SK-N-SH (cell line): ENCODE measurements at regions not wholly inside any gene's neighbourhood (a gene's known extent, or its start where the extent isn't known, plus 50 kb on each side); places are given as distances from the start of the nearest gene placed in this dataset.

Experiments used
- CTCF ChIA-PET: fragments of 300-600, 350-600 bp; formaldehyde crosslinking; extraction: SDS; loops from one replicate; lab custom pipeline; 2021; lab: Yijun Ruan, JAX
- POLR2A ChIA-PET: fragments of 350-600 bp; sonication (Branson Sonifier 250); formaldehyde crosslinking; extraction: SDS; loops from one replicate; lab custom pipeline; 2020; ENCODE audit warnings: antibody characterized with exemption, inconsistent platforms; lab: Yijun Ruan, JAX
- DNase-seq: peaks from one replicate; pipeline ENCODE4 v3.0.0; 2012
- H2AFZ ChIP-seq: fragments of 200-600 bp; sonication (generic); 2 replicates; pipeline ENCODE4 v1.8.1; 2016; ENCODE audit warnings: antibody characterized with exemption, mild to moderate bottlenecking, low read depth
- H3F3A ChIP-seq: fragments of 200-600 bp; sonication (generic); replicated peaks from 2 replicates; pipeline ENCODE3; 2016; ENCODE audit warnings: antibody characterized with exemption, mild to moderate bottlenecking; ENCODE audit not compliant: insufficient read depth
- H3K27ac ChIP-seq, 2 experiments: fragments of 200-500 bp in 1 of 2; fragments of 200-600 bp in 1 of 2; sonication (Bioruptor generic) in 1 of 2; sonication (generic), shearing (Covaris generic) in 1 of 2; 2 replicates each; pipeline versions ENCODE4 v1.5.1 to v1.6.1; 2014 to 2016; ENCODE audit warnings: low read depth in 2 of 2, inconsistent platforms in 1 of 2, low read length in 1 of 2, mild to moderate bottlenecking in 1 of 2, mixed read lengths in 1 of 2
- H3K27me3 ChIP-seq: fragments of 200-600 bp; sonication (generic), shearing (Covaris generic); 2 replicates; pipeline ENCODE4 v1.6.1; 2016; ENCODE audit warnings: mixed run types; ENCODE audit not compliant: insufficient read depth
- H3K36me3 ChIP-seq, 2 experiments: fragments of 200-500 bp in 1 of 2; fragments of 200-600 bp in 1 of 2; sonication (Bioruptor generic) in 1 of 2; sonication (generic) in 1 of 2; replicated peaks in 1 of 2; 2 replicates each; pipeline versions ENCODE3 to v1.5.1; 2014 to 2016; ENCODE audit warnings: low read length in 1 of 2, mild to moderate bottlenecking in 1 of 2; ENCODE audit not compliant: insufficient read depth in 2 of 2, control insufficient read depth in 1 of 2
- H3K4me1 ChIP-seq, 2 experiments: fragments of 200-500 bp in 1 of 2; fragments of 200-600 bp in 1 of 2; sonication (Bioruptor generic) in 1 of 2; sonication (generic), shearing (Covaris generic) in 1 of 2; 2 replicates each; pipeline versions ENCODE4 v1.5.1 to v1.6.1; 2014 to 2016; ENCODE audit warnings: low read depth in 1 of 2, low read length in 1 of 2, mixed run types in 1 of 2; ENCODE audit not compliant: insufficient read depth in 2 of 2, control insufficient read depth in 1 of 2
- H3K4me2 ChIP-seq: fragments of 200-600 bp; sonication (generic), shearing (Covaris generic); 2 replicates; pipeline ENCODE4 v1.6.1; 2017; ENCODE audit warnings: mixed run types
- H3K4me3 ChIP-seq, 2 experiments: fragments of 200-500 bp in 1 of 2; fragments of 200-600 bp in 1 of 2; sonication (Bioruptor generic) in 1 of 2; sonication (generic), shearing (Covaris generic) in 1 of 2; 2 replicates each; pipeline versions ENCODE4 v1.5.1 to v1.8.1; 2014 to 2016; ENCODE audit warnings: low read depth in 2 of 2, inconsistent platforms in 1 of 2, low read length in 1 of 2, mild to moderate bottlenecking in 1 of 2, mixed read lengths in 1 of 2, moderate library complexity in 1 of 2
- H3K79me2 ChIP-seq: fragments of 200-600 bp; sonication (generic); 2 replicates; pipeline ENCODE4 v1.8.1; 2017; ENCODE audit warnings: mild to moderate bottlenecking; ENCODE audit not compliant: insufficient read depth
- H3K9ac ChIP-seq: fragments of 200-600 bp; sonication (generic); 2 replicates; pipeline ENCODE4 v1.6.1; 2017; ENCODE audit warnings: mixed run types
- H3K9me2 ChIP-seq: fragments of 200-600 bp; sonication (generic); 2 replicates; pipeline ENCODE4 v1.6.1; 2017; ENCODE audit warnings: mixed run types
- H3K9me3 ChIP-seq: fragments of 200-600 bp; sonication (generic); 2 replicates; pipeline ENCODE4 v1.6.1; 2017; ENCODE audit warnings: mixed run types, mild to moderate bottlenecking, moderate library complexity
- H4K20me1 ChIP-seq: fragments of 200-600 bp; sonication (generic); 2 replicates; pipeline ENCODE4 v1.6.1; 2017; ENCODE audit warnings: mild to moderate bottlenecking, mixed run types; ENCODE audit not compliant: insufficient read depth
- CTCF ChIP-seq: fragments of 200-600 bp; sonication (generic); IDR thresholded peaks from 2 replicates; pipeline ENCODE4 v1.6.1; 2017; ENCODE audit warnings: antibody characterized with exemption, mild to moderate bottlenecking, moderate library complexity
- EP300 ChIP-seq, 2 experiments: IDR thresholded peaks; 2 replicates each; pipeline versions ENCODE4 v1.4.0 to v1.6.1; 2012; ENCODE audit warnings: borderline replicate concordance in 1 of 2, low read depth in 1 of 2, low read length in 1 of 2
- FOXM1 ChIP-seq: IDR thresholded peaks from 2 replicates; pipeline ENCODE4 v1.4.0; 2012; ENCODE audit warnings: low read depth, mild to moderate bottlenecking
- JUND ChIP-seq: IDR thresholded peaks from 2 replicates; pipeline ENCODE4 v1.4.0; 2012
- MXI1 ChIP-seq: IDR thresholded peaks from 2 replicates; pipeline ENCODE4 v1.6.1; 2012; ENCODE audit warnings: mild to moderate bottlenecking, low read depth, low read length, improper control_type of control experiment
- NFIC ChIP-seq: IDR thresholded peaks from 2 replicates; pipeline ENCODE4 v1.4.0; 2012; ENCODE audit warnings: borderline replicate concordance
- NRF1 ChIP-seq: IDR thresholded peaks from 2 replicates; pipeline ENCODE4 v1.6.1; 2012; ENCODE audit warnings: low read depth, mild to moderate bottlenecking, low read length
- SMC3 ChIP-seq: IDR thresholded peaks from 2 replicates; pipeline ENCODE4 v1.6.1; 2012; ENCODE audit warnings: low read depth, low read length, improper control_type of control experiment
- TAF1 ChIP-seq: IDR thresholded peaks from 2 replicates; pipeline ENCODE4 v1.6.1; 2012; ENCODE audit warnings: low read depth, mild to moderate bottlenecking, low read length, moderate library complexity, borderline replicate concordance
- TCF12 ChIP-seq: IDR thresholded peaks from 2 replicates; pipeline ENCODE4 v1.4.0; 2012
- YY1 ChIP-seq: IDR thresholded peaks from 2 replicates; pipeline ENCODE4 v1.4.0; 2012; ENCODE audit warnings: low read depth, mild to moderate bottlenecking
- WGBS: methylation state at CpG from one replicate; pipeline ENCODE4 v1.1.6; 2017; ENCODE audit warnings: low lambda C conversion rate; 5-methylcytosine and 5-hydroxymethylcytosine counted together
- TF ChIP-seq, protein P1 (sequence below): IDR thresholded peaks from 2 replicates; pipeline ENCODE4 v1.6.1; 2012; ENCODE audit warnings: mild to moderate bottlenecking, low read depth, low read length, moderate library complexity
- TF ChIP-seq, protein P2 (sequence below): IDR thresholded peaks from 2 replicates; pipeline ENCODE4; 2012
- TF ChIP-seq, protein P3 (sequence below): IDR thresholded peaks from 2 replicates; pipeline ENCODE4 v1.4.0; 2012; ENCODE audit warnings: low read depth, borderline replicate concordance
- TF ChIP-seq, protein P4 (sequence below): fragments of 150-350 bp; IDR thresholded peaks from 2 replicates; pipeline ENCODE4 v1.6.1; 2016; ENCODE audit warnings: mild to moderate bottlenecking, low read depth, low read length

- 46% methylated on average over 3 of the region's 3 CpGs for WGBS
- no peak for TF ChIP-seq SMC3
- TF ChIP-seq, protein P1, sequence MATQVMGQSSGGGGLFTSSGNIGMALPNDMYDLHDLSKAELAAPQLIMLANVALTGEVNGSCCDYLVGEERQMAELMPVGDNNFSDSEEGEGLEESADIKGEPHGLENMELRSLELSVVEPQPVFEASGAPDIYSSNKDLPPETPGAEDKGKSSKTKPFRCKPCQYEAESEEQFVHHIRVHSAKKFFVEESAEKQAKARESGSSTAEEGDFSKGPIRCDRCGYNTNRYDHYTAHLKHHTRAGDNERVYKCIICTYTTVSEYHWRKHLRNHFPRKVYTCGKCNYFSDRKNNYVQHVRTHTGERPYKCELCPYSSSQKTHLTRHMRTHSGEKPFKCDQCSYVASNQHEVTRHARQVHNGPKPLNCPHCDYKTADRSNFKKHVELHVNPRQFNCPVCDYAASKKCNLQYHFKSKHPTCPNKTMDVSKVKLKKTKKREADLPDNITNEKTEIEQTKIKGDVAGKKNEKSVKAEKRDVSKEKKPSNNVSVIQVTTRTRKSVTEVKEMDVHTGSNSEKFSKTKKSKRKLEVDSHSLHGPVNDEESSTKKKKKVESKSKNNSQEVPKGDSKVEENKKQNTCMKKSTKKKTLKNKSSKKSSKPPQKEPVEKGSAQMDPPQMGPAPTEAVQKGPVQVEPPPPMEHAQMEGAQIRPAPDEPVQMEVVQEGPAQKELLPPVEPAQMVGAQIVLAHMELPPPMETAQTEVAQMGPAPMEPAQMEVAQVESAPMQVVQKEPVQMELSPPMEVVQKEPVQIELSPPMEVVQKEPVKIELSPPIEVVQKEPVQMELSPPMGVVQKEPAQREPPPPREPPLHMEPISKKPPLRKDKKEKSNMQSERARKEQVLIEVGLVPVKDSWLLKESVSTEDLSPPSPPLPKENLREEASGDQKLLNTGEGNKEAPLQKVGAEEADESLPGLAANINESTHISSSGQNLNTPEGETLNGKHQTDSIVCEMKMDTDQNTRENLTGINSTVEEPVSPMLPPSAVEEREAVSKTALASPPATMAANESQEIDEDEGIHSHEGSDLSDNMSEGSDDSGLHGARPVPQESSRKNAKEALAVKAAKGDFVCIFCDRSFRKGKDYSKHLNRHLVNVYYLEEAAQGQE = no peak
- TF ChIP-seq JUND = no peak
- no peak for TF ChIP-seq TCF12
- TF ChIP-seq EP300 (IDR thresholded peaks at IDR 0.05; ENCODE audit: borderline replicate concordance in 1 of 2, low read depth in 1 of 2, low read length in 1 of 2) = no peak
- TF ChIP-seq NRF1 = no peak
- H3K27ac ChIP-seq = no peak overlapping the region
- H3K4me3 ChIP-seq = no peak overlapping the region
- H3K4me1 ChIP-seq = no peaks in the 10 kb centered on the region
- H3K4me2 ChIP-seq = no peak overlapping the region
- DNase-seq = no peak
- no peaks in the 10 kb centered on the region for H4K20me1 ChIP-seq
- H3K79me2 ChIP-seq = no peaks in the 10 kb centered on the region
- no peaks in the 10 kb centered on the region for H3K9me3 ChIP-seq
- no peaks in the 10 kb centered on the region for H3F3A ChIP-seq
- CTCF ChIA-PET = no interaction called here
- H2AFZ ChIP-seq = no peak overlapping the region
- no peaks in the 10 kb centered on the region for H3K27me3 ChIP-seq
- H3K9ac ChIP-seq = no peak overlapping the region
- POLR2A ChIA-PET = no interaction called here
- H3K36me3 ChIP-seq = no peaks in the 10 kb centered on the region
- H3K9me2 ChIP-seq = no peaks in the 10 kb centered on the region; the same call in 1 of the 2 replicates
These were observed 1105.9 kb downstream of the AMY1C start for GRCh38 chr1:104855550-104855949.

GRCh38 chr1:104856091-104856490 is 1106.4 kb downstream of the AMY1C start:
- 82% methylated on average over 14 of the region's 16 CpGs for WGBS
- POLR2A ChIA-PET = no interaction called here

More at GRCh38 chr1:104856091-104856490, 1106.4 kb downstream of the AMY1C start:
- Histone ChIP-seq H3K9ac (no peak overlapping the region), H2AFZ (no peak overlapping the region), H3K79me2 (no peaks in the 10 kb centered on the region), H3K27ac (no peak overlapping the region), H3K4me2 (no peak overlapping the region)
- CTCF ChIA-PET = no interaction called here
- TF ChIP-seq SMC3 = no peak
- no peak for TF ChIP-seq YY1
- no peak for TF ChIP-seq CTCF
- TF ChIP-seq, protein P2, sequence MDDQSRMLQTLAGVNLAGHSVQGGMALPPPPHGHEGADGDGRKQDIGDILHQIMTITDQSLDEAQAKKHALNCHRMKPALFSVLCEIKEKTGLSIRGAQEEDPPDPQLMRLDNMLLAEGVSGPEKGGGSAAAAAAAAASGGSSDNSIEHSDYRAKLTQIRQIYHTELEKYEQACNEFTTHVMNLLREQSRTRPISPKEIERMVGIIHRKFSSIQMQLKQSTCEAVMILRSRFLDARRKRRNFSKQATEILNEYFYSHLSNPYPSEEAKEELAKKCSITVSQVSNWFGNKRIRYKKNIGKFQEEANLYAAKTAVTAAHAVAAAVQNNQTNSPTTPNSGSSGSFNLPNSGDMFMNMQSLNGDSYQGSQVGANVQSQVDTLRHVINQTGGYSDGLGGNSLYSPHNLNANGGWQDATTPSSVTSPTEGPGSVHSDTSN = no peak
- TF ChIP-seq NRF1 = no peak
- TF ChIP-seq, protein P3, sequence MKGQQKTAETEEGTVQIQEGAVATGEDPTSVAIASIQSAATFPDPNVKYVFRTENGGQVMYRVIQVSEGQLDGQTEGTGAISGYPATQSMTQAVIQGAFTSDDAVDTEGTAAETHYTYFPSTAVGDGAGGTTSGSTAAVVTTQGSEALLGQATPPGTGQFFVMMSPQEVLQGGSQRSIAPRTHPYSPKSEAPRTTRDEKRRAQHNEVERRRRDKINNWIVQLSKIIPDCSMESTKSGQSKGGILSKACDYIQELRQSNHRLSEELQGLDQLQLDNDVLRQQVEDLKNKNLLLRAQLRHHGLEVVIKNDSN = no peak
- no peak for TF ChIP-seq TAF1
- TF ChIP-seq NFIC = no peak
- no peak for TF ChIP-seq FOXM1
- no peak for TF ChIP-seq MXI1
- TF ChIP-seq, protein P4, sequence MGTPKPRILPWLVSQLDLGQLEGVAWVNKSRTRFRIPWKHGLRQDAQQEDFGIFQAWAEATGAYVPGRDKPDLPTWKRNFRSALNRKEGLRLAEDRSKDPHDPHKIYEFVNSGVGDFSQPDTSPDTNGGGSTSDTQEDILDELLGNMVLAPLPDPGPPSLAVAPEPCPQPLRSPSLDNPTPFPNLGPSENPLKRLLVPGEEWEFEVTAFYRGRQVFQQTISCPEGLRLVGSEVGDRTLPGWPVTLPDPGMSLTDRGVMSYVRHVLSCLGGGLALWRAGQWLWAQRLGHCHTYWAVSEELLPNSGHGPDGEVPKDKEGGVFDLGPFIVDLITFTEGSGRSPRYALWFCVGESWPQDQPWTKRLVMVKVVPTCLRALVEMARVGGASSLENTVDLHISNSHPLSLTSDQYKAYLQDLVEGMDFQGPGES = no peak
- TF ChIP-seq, all 33 proteins: peak for 0
- no peaks in the 10 kb centered on the region for H3K9me3 ChIP-seq
- H4K20me1 ChIP-seq = no peaks in the 10 kb centered on the region
- no peak for DNase-seq
- no peaks in the 10 kb centered on the region for H3K36me3 ChIP-seq
- no peak overlapping the region for H3K4me3 ChIP-seq
- H3F3A ChIP-seq = no peaks in the 10 kb centered on the region
- no peaks in the 10 kb centered on the region; the same call in 1 of the 2 replicates for H3K9me2 ChIP-seq
- H3K4me1 ChIP-seq = no peaks in the 10 kb centered on the region
- no peaks in the 10 kb centered on the region for H3K27me3 ChIP-seq
